ENCODE measurements at regions not wholly inside any gene's neighbourhood (a gene's known extent, or its start where the extent isn't known, plus 50 kb on each side); places are given as distances from the start of the nearest gene placed in this dataset.

DNA sequence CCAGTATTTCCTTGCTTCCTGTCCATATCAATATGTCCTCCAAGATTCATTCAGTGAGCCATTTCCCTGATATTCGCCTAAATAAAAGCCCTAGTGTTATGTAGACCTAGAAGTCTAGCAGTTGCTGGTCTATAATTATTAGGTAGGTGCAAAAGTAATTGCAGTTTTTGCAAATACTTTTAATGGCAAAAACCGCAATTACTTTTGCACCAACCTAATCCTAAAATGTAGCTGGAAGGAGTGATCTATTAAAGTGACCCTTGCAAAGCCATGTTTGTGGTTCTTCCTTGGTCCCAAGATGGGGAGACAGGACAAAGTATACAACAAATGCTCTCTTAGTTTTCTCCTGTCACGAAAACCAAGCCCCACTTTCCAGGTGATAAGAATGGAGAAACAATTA, 193.0 kb downstream of the IDS start:
- no peaks in the 10 kb centered on the region for H3K27me3 ChIP-seq (ENCODE audit: control insufficient read depth, low read length)
- no peaks in the 10 kb centered on the region for H3F3A ChIP-seq (ENCODE audit: control insufficient read depth, insufficient read depth)
- H3K36me3 ChIP-seq (ENCODE audit: control insufficient read depth, low read length), result no peaks in the 10 kb centered on the region
- H3K27ac ChIP-seq (ENCODE audit: low read depth, low read length), result no peak overlapping the region
- H4K20me1 ChIP-seq (ENCODE audit: control insufficient read depth, insufficient read depth, low read depth, low read length), result no peaks in the 10 kb centered on the region
- no peaks in the 10 kb centered on the region for H3K4me1 ChIP-seq (ENCODE audit: control insufficient read depth, low read length)
- H3K79me2 ChIP-seq (ENCODE audit: control insufficient read depth, low read length), result no peaks in the 10 kb centered on the region
- no peak overlapping the region for H3K4me3 ChIP-seq (ENCODE audit: low read length)
- no peak for TF ChIP-seq CTCF (IDR thresholded peaks at IDR 0.05; ENCODE audit: low read depth, low read length, poor library complexity, severe bottlenecking)
- no peak for TF ChIP-seq EZH2phosphoT487 (IDR thresholded peaks at IDR 0.05; ENCODE audit: borderline replicate concordance, low read length)
- no peak overlapping the region for H3K4me2 ChIP-seq (ENCODE audit: low read length)
- H3K9me2 ChIP-seq (replicated peaks; ENCODE audit: control insufficient read depth, low read length), result no peaks in the 10 kb centered on the region
- no peaks in the 10 kb centered on the region for H3K9me3 ChIP-seq (ENCODE audit: control insufficient read depth, insufficient read depth, low read length)

GRCh38 chrX:149302705-149303104, 202.4 kb downstream of the IDS start:
- no peak overlapping the region for H3K27ac ChIP-seq (ENCODE audit: low read depth, low read length)
- no peak overlapping the region for H3K4me3 ChIP-seq (ENCODE audit: low read length)
- H3K4me1 ChIP-seq (ENCODE audit: control insufficient read depth, low read length), result no peaks in the 10 kb centered on the region
- H3K27me3 ChIP-seq (ENCODE audit: control insufficient read depth, low read length), result no peaks in the 10 kb centered on the region
- no peaks in the 10 kb centered on the region for H3K36me3 ChIP-seq (ENCODE audit: control insufficient read depth, low read length)
- no peaks in the 10 kb centered on the region for H3K9me3 ChIP-seq (ENCODE audit: control insufficient read depth, insufficient read depth, low read length)
- no peaks in the 10 kb centered on the region for H3K9me2 ChIP-seq (replicated peaks; ENCODE audit: control insufficient read depth, low read length)
- H3K79me2 ChIP-seq (ENCODE audit: control insufficient read depth, low read length), result no peaks in the 10 kb centered on the region
- no peaks in the 10 kb centered on the region for H3F3A ChIP-seq (ENCODE audit: control insufficient read depth, insufficient read depth)
- H3K4me2 ChIP-seq (ENCODE audit: low read length), result no peak overlapping the region
- no peaks in the 10 kb centered on the region for H4K20me1 ChIP-seq (ENCODE audit: control insufficient read depth, insufficient read depth, low read depth, low read length)
- TF ChIP-seq CTCF (IDR thresholded peaks at IDR 0.05; ENCODE audit: low read depth, low read length, poor library complexity, severe bottlenecking) (no peak), EZH2phosphoT487 (IDR thresholded peaks at IDR 0.05; ENCODE audit: borderline replicate concordance, low read length) (no peak)

DNA sequence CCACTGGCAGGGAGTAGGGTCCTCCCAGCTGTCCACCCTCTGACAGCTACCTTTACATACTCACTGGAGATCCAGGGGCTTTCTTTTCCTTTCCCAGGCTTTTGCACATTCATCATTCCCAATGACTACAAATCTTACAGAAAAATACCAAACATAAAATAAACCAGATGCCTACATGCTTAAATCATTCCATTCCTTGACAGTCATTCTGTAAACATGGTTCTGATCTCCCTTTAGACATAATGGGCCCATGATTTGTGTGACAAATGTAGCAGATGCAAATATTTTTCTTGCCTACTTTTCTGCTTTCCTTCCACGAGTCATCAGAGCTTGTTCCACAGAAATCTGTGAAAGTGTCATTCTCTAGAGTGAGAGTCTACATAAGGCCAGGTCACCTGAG, 207.0 kb downstream of the IDS start:
- H3K79me2 ChIP-seq (ENCODE audit: control insufficient read depth, low read length), result no peaks in the 10 kb centered on the region
- H3K4me1 ChIP-seq (ENCODE audit: control insufficient read depth, low read length), result no peaks in the 10 kb centered on the region

More for the DNA sequence above, 207.0 kb downstream of the IDS start:
- no peak overlapping the region for H3K4me2 ChIP-seq (ENCODE audit: low read length)
- no peak for TF ChIP-seq CTCF (IDR thresholded peaks at IDR 0.05; ENCODE audit: low read depth, low read length, poor library complexity, severe bottlenecking)
- no peak for TF ChIP-seq EZH2phosphoT487 (IDR thresholded peaks at IDR 0.05; ENCODE audit: borderline replicate concordance, low read length)
- H3K36me3 ChIP-seq (ENCODE audit: control insufficient read depth, low read length), result no peaks in the 10 kb centered on the region
- H3K9me2 ChIP-seq (replicated peaks; ENCODE audit: control insufficient read depth, low read length), result no peaks in the 10 kb centered on the region
- H4K20me1 ChIP-seq (ENCODE audit: control insufficient read depth, insufficient read depth, low read depth, low read length), result no peaks in the 10 kb centered on the region
- no peak overlapping the region for H3K4me3 ChIP-seq (ENCODE audit: low read length)
- H3F3A ChIP-seq (ENCODE audit: control insufficient read depth, insufficient read depth), result no peaks in the 10 kb centered on the region
- no peak overlapping the region for H3K27ac ChIP-seq (ENCODE audit: low read depth, low read length)
- no peaks in the 10 kb centered on the region for H3K9me3 ChIP-seq (ENCODE audit: control insufficient read depth, insufficient read depth, low read length)
- H3K27me3 ChIP-seq (ENCODE audit: control insufficient read depth, low read length), result no peaks in the 10 kb centered on the region

Data from DOHH2 (cell line).